WTC11 (cell line): ENCODE measurements at regions not wholly inside any gene's neighbourhood (a gene's known extent, or its start where the extent isn't known, plus 50 kb on each side); places are given as distances from the start of the nearest gene placed in this dataset.

ENCODE experiments used
- ATAC-seq: fragments of 200-7000 bp; cut with Tn5 transposase; 2 replicates; pipeline ENCODE4 v1.10.0; 2021; ENCODE audit warnings: mild to moderate bottlenecking, moderate library complexity
- CTCF ChIA-PET: fragments of 300-600 bp; sonication (Branson Sonifier 250); formaldehyde crosslinking; loops from one replicate; lab custom pipeline; 2021; ENCODE audit warnings: antibody characterized with exemption; lab: Charles Lee
- POLR2A ChIA-PET: fragments of 350-600 bp; sonication (Branson Sonifier 250); formaldehyde crosslinking; loops from one replicate; lab custom pipeline; 2021; ENCODE audit warnings: antibody characterized with exemption; lab: Charles Lee
- DNase-seq: peaks from one replicate; pipeline ENCODE4 v3.0.0; 2021; ENCODE audit warnings: low spot score
- H3K27ac Mint-ChIP-seq: 2 replicates; pipeline ENCODE4 v1.8.0; 2021; ENCODE audit warnings: mixed read lengths
- H3K27me3 Mint-ChIP-seq: 2 replicates; pipeline ENCODE4 v1.8.0; 2021; ENCODE audit warnings: low read depth, mild to moderate bottlenecking, moderate library complexity, mixed read lengths
- H3K36me3 Mint-ChIP-seq: 2 replicates; pipeline ENCODE4 v1.8.0; 2021; ENCODE audit warnings: mixed read lengths
- H3K4me1 Mint-ChIP-seq: 2 replicates; pipeline ENCODE4 v1.8.0; 2022; ENCODE audit warnings: mixed read lengths
- H3K4me3 Mint-ChIP-seq: 2 replicates; pipeline ENCODE4 v1.8.0; 2021; ENCODE audit warnings: mild to moderate bottlenecking, moderate library complexity, mixed read lengths
- H3K9me3 Mint-ChIP-seq: 2 replicates; pipeline ENCODE4 v1.8.0; 2021; ENCODE audit warnings: mixed read lengths
- GABPB1 ChIP-seq: sonication (generic); formaldehyde crosslinking; IDR thresholded peaks from 2 replicates; pipeline ENCODE4 v1.8.1; 2023; ENCODE audit warnings: mild to moderate bottlenecking, missing genetic modification reagents
- GRHL2 ChIP-seq: fragments of 250-450 bp; sonication (Bioruptor Pico); IDR thresholded peaks from 2 replicates; pipeline ENCODE4 v1.8.0; 2022; ENCODE audit warnings: mild to moderate bottlenecking, moderate library complexity; ENCODE audit not compliant: insufficient replicate concordance, severe bottlenecking
- HMGA2 ChIP-seq: fragments of 250-450 bp; sonication (Bioruptor Pico); IDR thresholded peaks from 2 replicates; pipeline ENCODE4 v1.4.0; 2021; ENCODE audit warnings: mild to moderate bottlenecking, moderate library complexity
- JAZF1 ChIP-seq: fragments of 250-450 bp; sonication (Bioruptor Pico); IDR thresholded peaks from 2 replicates; pipeline ENCODE4 v1.9.0; 2021; ENCODE audit warnings: moderate library complexity, mild to moderate bottlenecking, inconsistent platforms
- MYBL2 ChIP-seq: sonication (generic); formaldehyde crosslinking; IDR thresholded peaks from 2 replicates; pipeline ENCODE4 v1.8.1; 2023; ENCODE audit warnings: mild to moderate bottlenecking, moderate library complexity, missing genetic modification reagents
- NR2C2 ChIP-seq: sonication (generic); formaldehyde crosslinking; IDR thresholded peaks from 2 replicates; pipeline ENCODE4 v1.8.0; 2022; ENCODE audit warnings: mild to moderate bottlenecking, missing genetic modification reagents
- TCF7 ChIP-seq: sonication (generic); formaldehyde crosslinking; IDR thresholded peaks from 2 replicates; pipeline ENCODE4 v1.8.0; 2022; ENCODE audit warnings: mild to moderate bottlenecking, low read depth, missing genetic modification reagents, moderate library complexity
- TEAD1 ChIP-seq: sonication (generic); formaldehyde crosslinking; IDR thresholded peaks from 2 replicates; pipeline ENCODE4 v1.8.0; 2022; ENCODE audit warnings: mild to moderate bottlenecking, missing genetic modification reagents
- ZNF121 ChIP-seq: sonication (generic); formaldehyde crosslinking; IDR thresholded peaks from 2 replicates; pipeline ENCODE4 v1.8.0; 2023; ENCODE audit warnings: missing genetic modification reagents
- ZNF317 ChIP-seq: sonication (generic); formaldehyde crosslinking; IDR thresholded peaks from 2 replicates; pipeline ENCODE4 v1.8.1; 2023; ENCODE audit warnings: low read depth, mild to moderate bottlenecking, moderate library complexity, missing genetic modification reagents, borderline replicate concordance
- TF ChIP-seq, protein P1 (sequence below): fragments of 250-450 bp; sonication (Bioruptor Pico); IDR thresholded peaks from 2 replicates; pipeline ENCODE4 v1.9.0; 2021; ENCODE audit warnings: mild to moderate bottlenecking
- TF ChIP-seq, protein P2 (sequence below): fragments of 250-450 bp; sonication (Bioruptor Pico); IDR thresholded peaks from 2 replicates; pipeline ENCODE4 v1.9.0; 2021; ENCODE audit warnings: mild to moderate bottlenecking
- TF ChIP-seq, protein P3 (sequence below): sonication (generic); formaldehyde crosslinking; IDR thresholded peaks from 2 replicates; pipeline ENCODE4 v1.8.0; 2022; ENCODE audit warnings: mild to moderate bottlenecking, missing genetic modification reagents
- TF ChIP-seq, protein P4 (sequence below): sonication (generic); formaldehyde crosslinking; IDR thresholded peaks from 2 replicates; pipeline ENCODE4 v1.8.0; 2022; ENCODE audit warnings: missing genetic modification reagents
- TF ChIP-seq, protein P5 (sequence below): sonication (generic); formaldehyde crosslinking; IDR thresholded peaks from 2 replicates; pipeline ENCODE4 v1.8.0; 2022; ENCODE audit warnings: mild to moderate bottlenecking, missing genetic modification reagents
- TF ChIP-seq, protein P6 (sequence below): fragments of 250-450 bp; sonication (Bioruptor Pico); IDR thresholded peaks from 2 replicates; pipeline ENCODE4 v1.8.0; 2021; ENCODE audit warnings: mild to moderate bottlenecking

DNA sequence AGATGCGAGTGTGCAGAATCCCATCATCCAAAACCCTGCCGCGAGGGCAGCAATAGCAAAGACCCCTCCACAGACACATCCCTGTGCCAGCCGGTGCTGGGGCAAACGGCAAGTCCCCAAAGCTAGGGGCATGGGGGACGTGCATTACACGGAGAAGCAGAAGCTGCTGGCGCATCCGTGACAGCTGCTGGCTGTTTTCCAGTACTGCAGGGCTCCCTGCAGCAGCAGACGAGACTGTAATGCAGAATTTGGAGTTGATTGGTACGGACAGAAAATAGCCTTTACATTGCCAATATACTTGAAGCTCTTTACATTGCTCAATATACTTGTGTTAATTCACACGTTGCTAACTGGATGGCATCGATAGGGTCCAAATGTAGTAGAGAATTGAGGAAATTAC, 77.2 kb upstream of the TMTC4 start:
- Mint-ChIP-seq H3K27me3 (no peaks in the 10 kb centered on the region), H3K4me3 (no peak overlapping the region), H3K9me3 (peaks cover 3% of the 10 kb centered on the region), H3K27ac (no peak overlapping the region), H3K36me3 (no peaks in the 10 kb centered on the region), H3K4me1 (no peaks in the 10 kb centered on the region)
- DNase-seq = no peak
- ChIA-PET CTCF (interaction anchor here (1.2 kb wide), 1 partner anchor 57 kb away, joined by 3 read pairs; no protein-coding TSS in a partner anchor), POLR2A (no interaction called here)
- TF ChIP-seq GRHL2 (CRISPR knock-in tag) = no peak
- TF ChIP-seq GABPB1 (CRISPR knock-in tag) = no peak
- no peak for TF ChIP-seq HMGA2 (CRISPR knock-in tag)
- TF ChIP-seq TEAD1 = no peak
- TF ChIP-seq, protein P1, sequence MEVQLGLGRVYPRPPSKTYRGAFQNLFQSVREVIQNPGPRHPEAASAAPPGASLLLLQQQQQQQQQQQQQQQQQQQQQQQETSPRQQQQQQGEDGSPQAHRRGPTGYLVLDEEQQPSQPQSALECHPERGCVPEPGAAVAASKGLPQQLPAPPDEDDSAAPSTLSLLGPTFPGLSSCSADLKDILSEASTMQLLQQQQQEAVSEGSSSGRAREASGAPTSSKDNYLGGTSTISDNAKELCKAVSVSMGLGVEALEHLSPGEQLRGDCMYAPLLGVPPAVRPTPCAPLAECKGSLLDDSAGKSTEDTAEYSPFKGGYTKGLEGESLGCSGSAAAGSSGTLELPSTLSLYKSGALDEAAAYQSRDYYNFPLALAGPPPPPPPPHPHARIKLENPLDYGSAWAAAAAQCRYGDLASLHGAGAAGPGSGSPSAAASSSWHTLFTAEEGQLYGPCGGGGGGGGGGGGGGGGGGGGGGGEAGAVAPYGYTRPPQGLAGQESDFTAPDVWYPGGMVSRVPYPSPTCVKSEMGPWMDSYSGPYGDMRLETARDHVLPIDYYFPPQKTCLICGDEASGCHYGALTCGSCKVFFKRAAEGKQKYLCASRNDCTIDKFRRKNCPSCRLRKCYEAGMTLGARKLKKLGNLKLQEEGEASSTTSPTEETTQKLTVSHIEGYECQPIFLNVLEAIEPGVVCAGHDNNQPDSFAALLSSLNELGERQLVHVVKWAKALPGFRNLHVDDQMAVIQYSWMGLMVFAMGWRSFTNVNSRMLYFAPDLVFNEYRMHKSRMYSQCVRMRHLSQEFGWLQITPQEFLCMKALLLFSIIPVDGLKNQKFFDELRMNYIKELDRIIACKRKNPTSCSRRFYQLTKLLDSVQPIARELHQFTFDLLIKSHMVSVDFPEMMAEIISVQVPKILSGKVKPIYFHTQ (CRISPR knock-in tag) = no peak
- TF ChIP-seq, protein P2, sequence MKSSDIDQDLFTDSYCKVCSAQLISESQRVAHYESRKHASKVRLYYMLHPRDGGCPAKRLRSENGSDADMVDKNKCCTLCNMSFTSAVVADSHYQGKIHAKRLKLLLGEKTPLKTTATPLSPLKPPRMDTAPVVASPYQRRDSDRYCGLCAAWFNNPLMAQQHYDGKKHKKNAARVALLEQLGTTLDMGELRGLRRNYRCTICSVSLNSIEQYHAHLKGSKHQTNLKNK (CRISPR knock-in tag) = no peak
- TF ChIP-seq ZNF121 (CRISPR knock-in tag) = no peak
- TF ChIP-seq, protein P3, sequence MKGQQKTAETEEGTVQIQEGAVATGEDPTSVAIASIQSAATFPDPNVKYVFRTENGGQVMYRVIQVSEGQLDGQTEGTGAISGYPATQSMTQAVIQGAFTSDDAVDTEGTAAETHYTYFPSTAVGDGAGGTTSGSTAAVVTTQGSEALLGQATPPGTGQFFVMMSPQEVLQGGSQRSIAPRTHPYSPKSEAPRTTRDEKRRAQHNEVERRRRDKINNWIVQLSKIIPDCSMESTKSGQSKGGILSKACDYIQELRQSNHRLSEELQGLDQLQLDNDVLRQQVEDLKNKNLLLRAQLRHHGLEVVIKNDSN = no peak
- no peak for TF ChIP-seq NR2C2 (CRISPR knock-in tag)
- no peak for TF ChIP-seq ZNF317 (CRISPR knock-in tag)
- no peak for TF ChIP-seq TCF7 (CRISPR knock-in tag)
- TF ChIP-seq, protein P4, sequence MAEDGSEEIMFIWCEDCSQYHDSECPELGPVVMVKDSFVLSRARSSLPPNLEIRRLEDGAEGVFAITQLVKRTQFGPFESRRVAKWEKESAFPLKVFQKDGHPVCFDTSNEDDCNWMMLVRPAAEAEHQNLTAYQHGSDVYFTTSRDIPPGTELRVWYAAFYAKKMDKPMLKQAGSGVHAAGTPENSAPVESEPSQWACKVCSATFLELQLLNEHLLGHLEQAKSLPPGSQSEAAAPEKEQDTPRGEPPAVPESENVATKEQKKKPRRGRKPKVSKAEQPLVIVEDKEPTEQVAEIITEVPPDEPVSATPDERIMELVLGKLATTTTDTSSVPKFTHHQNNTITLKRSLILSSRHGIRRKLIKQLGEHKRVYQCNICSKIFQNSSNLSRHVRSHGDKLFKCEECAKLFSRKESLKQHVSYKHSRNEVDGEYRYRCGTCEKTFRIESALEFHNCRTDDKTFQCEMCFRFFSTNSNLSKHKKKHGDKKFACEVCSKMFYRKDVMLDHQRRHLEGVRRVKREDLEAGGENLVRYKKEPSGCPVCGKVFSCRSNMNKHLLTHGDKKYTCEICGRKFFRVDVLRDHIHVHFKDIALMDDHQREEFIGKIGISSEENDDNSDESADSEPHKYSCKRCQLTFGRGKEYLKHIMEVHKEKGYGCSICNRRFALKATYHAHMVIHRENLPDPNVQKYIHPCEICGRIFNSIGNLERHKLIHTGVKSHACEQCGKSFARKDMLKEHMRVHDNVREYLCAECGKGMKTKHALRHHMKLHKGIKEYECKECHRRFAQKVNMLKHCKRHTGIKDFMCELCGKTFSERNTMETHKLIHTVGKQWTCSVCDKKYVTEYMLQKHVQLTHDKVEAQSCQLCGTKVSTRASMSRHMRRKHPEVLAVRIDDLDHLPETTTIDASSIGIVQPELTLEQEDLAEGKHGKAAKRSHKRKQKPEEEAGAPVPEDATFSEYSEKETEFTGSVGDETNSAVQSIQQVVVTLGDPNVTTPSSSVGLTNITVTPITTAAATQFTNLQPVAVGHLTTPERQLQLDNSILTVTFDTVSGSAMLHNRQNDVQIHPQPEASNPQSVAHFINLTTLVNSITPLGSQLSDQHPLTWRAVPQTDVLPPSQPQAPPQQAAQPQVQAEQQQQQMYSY (CRISPR knock-in tag) = no peak
- TF ChIP-seq, protein P5, sequence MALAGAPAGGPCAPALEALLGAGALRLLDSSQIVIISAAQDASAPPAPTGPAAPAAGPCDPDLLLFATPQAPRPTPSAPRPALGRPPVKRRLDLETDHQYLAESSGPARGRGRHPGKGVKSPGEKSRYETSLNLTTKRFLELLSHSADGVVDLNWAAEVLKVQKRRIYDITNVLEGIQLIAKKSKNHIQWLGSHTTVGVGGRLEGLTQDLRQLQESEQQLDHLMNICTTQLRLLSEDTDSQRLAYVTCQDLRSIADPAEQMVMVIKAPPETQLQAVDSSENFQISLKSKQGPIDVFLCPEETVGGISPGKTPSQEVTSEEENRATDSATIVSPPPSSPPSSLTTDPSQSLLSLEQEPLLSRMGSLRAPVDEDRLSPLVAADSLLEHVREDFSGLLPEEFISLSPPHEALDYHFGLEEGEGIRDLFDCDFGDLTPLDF (CRISPR knock-in tag) = no peak
- no peak for TF ChIP-seq JAZF1 (CRISPR knock-in tag)
- TF ChIP-seq, protein P6, sequence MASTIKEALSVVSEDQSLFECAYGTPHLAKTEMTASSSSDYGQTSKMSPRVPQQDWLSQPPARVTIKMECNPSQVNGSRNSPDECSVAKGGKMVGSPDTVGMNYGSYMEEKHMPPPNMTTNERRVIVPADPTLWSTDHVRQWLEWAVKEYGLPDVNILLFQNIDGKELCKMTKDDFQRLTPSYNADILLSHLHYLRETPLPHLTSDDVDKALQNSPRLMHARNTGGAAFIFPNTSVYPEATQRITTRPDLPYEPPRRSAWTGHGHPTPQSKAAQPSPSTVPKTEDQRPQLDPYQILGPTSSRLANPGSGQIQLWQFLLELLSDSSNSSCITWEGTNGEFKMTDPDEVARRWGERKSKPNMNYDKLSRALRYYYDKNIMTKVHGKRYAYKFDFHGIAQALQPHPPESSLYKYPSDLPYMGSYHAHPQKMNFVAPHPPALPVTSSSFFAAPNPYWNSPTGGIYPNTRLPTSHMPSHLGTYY = no peak
- TF ChIP-seq MYBL2 (CRISPR knock-in tag) = no peak
- ATAC-seq = peak; percentile 41
